Mesodermal cell (in vitro differentiated cells): ENCODE measurements at regions not wholly inside any gene's neighbourhood (a gene's known extent, or its start where the extent isn't known, plus 50 kb on each side); places are given as distances from the start of the nearest gene placed in this dataset.

Source experiments
- H3K27ac ChIP-seq: 2 replicates; pipeline ENCODE4 v1.7.0; 2013; ENCODE audit warnings: mild to moderate bottlenecking, low read depth, low read length, moderate library complexity; ENCODE audit not compliant: severe bottlenecking
- H3K36me3 ChIP-seq: 2 replicates; pipeline ENCODE4 v1.7.1; 2013; ENCODE audit warnings: mild to moderate bottlenecking, low read length, moderate library complexity; ENCODE audit not compliant: control insufficient read depth, insufficient read depth
- H3K4me1 ChIP-seq: one replicate; pipeline ENCODE4 v1.7.1; 2013; ENCODE audit warnings: mild to moderate bottlenecking, low read length; ENCODE audit not compliant: insufficient read depth, control insufficient read depth, poor library complexity, severe bottlenecking
- H3K4me3 ChIP-seq: 2 replicates; pipeline ENCODE4 v1.7.0; 2013; ENCODE audit warnings: low read length, control low read depth, mild to moderate bottlenecking; ENCODE audit not compliant: insufficient read depth, poor library complexity, severe bottlenecking; ENCODE audit errors: extremely low read depth
- H3K9me3 ChIP-seq: 2 replicates; pipeline ENCODE4 v1.7.1; 2013; ENCODE audit warnings: mild to moderate bottlenecking, low read length, moderate library complexity; ENCODE audit not compliant: control insufficient read depth
- WGBS, 2 experiments: methylation state at CpG; one replicate each; pipeline ENCODE4 v1.1.5; 2013; ENCODE audit warnings: missing lambda C conversion rate in 2 of 2; ENCODE audit not compliant: insufficient coverage in 2 of 2; 5-methylcytosine and 5-hydroxymethylcytosine counted together

DNA sequence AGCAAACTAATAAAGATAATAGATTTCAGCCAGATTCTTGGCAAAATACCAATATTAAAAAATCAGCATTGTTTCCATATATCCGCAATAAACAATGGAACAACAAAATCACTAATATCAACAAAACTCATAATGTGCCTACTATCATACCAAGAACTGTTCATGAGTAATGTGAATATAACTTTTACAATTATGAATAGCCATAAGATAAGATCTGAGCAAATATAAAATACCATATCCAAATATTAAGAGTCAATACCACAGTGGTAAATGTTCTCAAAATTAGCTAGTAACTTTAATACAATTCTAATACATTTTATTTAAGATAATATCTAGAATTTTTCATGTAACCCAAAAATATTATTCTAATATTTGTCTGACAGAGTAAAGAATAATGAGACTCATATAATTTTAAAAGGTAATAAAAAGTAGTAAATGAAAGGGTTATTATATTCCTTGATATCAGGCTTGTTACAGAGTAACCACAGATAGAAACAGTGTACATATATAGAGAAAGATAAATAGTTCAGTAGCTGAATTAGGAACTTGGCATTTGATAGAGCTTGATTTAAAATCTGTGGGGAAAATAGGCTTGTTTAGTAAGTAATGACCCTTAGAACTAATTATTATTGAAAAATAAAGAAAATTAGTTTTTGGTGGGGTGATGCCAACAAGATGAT, 2126.6 kb downstream of the MRPL39 start:
- no CpG with 5 or more reads among the region's 1 CpG for WGBS, 2 experiments
- Histone ChIP-seq H3K36me3 (no peaks in the 10 kb centered on the region), H3K4me3 (no peak overlapping the region), H3K4me1 (no peaks in the 10 kb centered on the region), H3K27ac (no peak overlapping the region), H3K9me3 (no peaks in the 10 kb centered on the region)

GRCh38 chr21:23478381-23478780, 2128.9 kb downstream of the MRPL39 start:
- no peaks in the 10 kb centered on the region for H3K36me3 ChIP-seq
- no peak overlapping the region for H3K27ac ChIP-seq
- no peaks in the 10 kb centered on the region for H3K9me3 ChIP-seq
- no peaks in the 10 kb centered on the region for H3K4me1 ChIP-seq
- H3K4me3 ChIP-seq: no peak overlapping the region

DNA sequence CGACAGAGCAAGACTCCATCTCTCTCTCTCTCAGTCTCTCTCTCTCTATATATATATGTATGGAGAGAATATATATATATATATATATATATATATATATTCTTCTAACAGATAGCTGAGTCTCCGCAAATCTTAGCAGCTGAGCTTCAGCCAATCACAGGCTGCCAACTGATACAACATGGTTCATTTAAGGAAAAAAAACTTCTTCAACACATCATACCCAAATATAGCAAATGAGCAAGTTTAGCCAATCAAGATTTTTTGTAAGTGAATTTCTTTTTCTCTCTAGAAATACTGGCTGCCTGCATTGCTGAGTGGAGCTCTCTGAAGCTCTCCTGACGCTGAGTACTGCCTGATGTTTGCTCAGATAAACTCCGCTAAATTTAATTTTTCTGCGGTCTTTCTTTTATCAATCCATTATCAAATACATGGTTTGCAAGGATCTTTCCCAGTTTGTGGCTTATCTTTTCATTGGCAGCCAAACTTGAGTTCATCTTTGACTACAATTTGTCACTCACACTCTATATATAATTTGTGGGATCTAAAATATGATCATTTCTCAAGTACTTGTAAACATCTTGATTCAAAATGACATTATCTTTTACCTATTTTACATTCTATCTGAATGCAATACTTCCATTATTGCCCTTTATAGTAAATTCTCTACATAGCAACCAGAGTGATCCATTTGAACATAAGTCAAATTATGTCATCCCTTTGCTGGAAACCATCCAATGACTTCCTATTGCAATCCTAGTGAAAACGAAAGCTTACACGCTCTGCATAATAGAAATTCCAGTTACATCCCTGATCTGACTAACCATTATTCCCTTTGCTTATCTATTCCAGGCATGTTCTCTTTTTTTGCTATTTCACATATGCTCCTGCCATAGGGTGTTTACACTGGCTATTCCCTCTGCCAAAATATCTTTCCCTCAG, 2131.7 kb downstream of the MRPL39 start:
- Histone ChIP-seq H3K27ac (no peak overlapping the region), H3K36me3 (no peaks in the 10 kb centered on the region), H3K4me1 (no peaks in the 10 kb centered on the region), H3K4me3 (no peak overlapping the region), H3K9me3 (no peaks in the 10 kb centered on the region)
- 89 to 94% methylated on average over 4 to 5 of the region's 7 CpGs for WGBS, 2 experiments

DNA sequence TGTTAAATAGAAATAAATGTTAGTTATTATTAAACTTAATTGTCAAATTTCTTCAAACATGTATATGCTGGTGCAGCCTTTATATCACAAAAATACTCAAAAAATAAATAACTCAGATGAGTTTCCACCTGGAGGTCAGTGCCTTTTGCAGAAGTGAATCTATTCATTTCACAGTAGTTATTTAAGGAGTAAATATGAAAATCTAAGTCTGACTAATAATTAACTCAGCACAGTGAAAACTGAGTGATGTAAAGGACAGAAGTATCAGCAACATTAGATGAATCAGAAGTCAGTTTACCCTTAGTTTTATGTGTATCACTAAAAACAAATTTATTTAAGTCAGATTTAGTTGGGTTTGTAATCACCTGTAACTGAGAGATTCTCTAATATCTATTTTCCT, 2135.4 kb downstream of the MRPL39 start:
- Histone ChIP-seq H3K9me3 (no peaks in the 10 kb centered on the region), H3K36me3 (no peaks in the 10 kb centered on the region), H3K4me1 (no peaks in the 10 kb centered on the region), H3K27ac (no peak overlapping the region), H3K4me3 (no peak overlapping the region)

- no CpG with 5 or more reads among the region's 1 CpG for WGBS, 2 experiments
- H3K27ac ChIP-seq: no peak overlapping the region
- H3K36me3 ChIP-seq: no peaks in the 10 kb centered on the region
- no peaks in the 10 kb centered on the region for H3K9me3 ChIP-seq
- H3K4me1 ChIP-seq: no peaks in the 10 kb centered on the region
- no peak overlapping the region for H3K4me3 ChIP-seq
Observed at GRCh38 chr21:23463365-23463764, 2143.9 kb downstream of the MRPL39 start.

- Histone ChIP-seq H3K27ac (no peak overlapping the region), H3K9me3 (no peaks in the 10 kb centered on the region)
Observed at GRCh38 chr21:23455676-23456075, 2151.6 kb downstream of the MRPL39 start.

DNA sequence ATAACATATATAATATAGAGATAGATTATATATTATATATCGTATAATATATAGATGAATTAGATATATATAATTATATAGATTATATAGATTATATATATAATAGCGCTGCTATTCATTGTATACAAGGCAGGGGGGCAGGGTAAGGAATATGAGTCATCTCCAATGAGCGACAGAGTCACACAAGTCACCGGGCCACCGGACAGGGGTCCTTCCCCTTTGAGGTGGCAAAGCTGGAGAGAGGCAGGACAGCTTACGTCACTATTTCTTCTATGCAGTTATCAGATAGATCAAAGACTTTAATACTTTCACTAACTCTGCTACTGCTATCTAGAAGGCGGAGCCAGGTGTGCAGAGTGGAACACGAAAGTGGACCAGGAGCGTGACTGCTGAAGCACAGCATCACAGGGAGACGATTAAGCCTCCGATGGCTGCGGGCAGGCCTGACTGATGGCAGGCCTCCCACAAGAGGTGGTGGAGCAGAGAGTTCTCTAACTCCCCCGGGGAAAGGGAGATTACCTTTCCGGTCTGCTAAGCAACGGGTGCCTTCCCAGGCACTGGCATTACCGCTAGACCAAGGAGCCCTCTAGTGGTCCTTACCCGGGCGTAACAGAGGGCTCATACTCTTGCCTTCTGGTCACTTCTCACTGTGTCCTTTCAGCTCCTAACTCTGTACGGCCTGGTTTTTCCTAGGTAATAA, 2154.7 kb downstream of the MRPL39 start:
- H3K4me1 ChIP-seq: no peaks in the 10 kb centered on the region
- no peaks in the 10 kb centered on the region for H3K9me3 ChIP-seq
- 46 to 49% methylated on average over 7 to 8 of the region's 19 CpGs for WGBS, 2 experiments
- H3K27ac ChIP-seq: no peak overlapping the region
- H3K4me3 ChIP-seq: peak overlapping the region; percentile 18
- H3K36me3 ChIP-seq: no peaks in the 10 kb centered on the region

More at GRCh38 chr21:23455676-23456075, 2151.6 kb downstream of the MRPL39 start:
- no peaks in the 10 kb centered on the region for H3K36me3 ChIP-seq
- H3K4me3 ChIP-seq: no peak overlapping the region
- 86 to 100% methylated on average over 2 to 3 of the region's 4 CpGs for WGBS, 2 experiments
- no peaks in the 10 kb centered on the region for H3K4me1 ChIP-seq

DNA sequence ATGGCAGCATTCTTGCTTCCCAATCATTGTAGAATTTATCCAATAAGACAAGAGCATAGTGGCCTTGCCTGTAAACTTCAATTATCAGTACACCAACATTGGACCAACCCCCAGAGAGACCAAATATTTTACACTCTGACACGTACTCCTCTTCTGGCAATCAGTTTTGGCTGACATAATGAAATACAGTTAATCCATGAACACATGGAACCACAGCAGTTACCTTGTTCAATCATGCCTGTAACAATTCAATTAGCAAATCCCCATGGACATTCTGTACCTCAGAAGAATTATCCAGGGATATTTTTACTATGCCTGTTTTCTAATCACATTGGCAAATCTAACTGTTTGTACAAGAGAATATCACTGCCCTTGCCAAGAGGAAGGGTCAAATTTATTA, 2162.0 kb downstream of the MRPL39 start:
- WGBS, 2 experiments: 70 to 71% methylated on average over 1 of the region's 1 CpG
- H3K4me1 ChIP-seq: no peaks in the 10 kb centered on the region
- H3K36me3 ChIP-seq: no peaks in the 10 kb centered on the region
- no peaks in the 10 kb centered on the region for H3K9me3 ChIP-seq
- H3K4me3 ChIP-seq: no peak overlapping the region
- no peak overlapping the region for H3K27ac ChIP-seq

DNA sequence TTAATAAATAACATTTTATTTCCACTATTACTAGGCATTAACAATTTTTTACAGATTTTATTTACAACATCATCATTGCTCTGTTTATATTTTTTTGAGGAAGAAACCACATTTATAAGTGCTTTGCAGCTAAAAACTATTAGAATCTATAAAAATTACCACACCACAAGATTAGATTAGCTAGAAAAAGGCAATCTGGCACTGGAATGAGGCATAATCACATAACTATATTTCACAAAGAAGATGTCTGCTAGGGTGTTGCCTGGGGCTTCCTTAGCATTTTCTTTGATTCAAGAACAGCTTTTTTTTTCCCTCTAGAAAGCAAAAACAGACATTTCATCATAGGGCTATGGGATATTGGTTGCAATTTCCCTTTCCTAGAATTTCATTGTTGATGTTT, 2169.2 kb downstream of the MRPL39 start:
- Histone ChIP-seq H3K4me1 (no peaks in the 10 kb centered on the region), H3K4me3 (no peak overlapping the region), H3K36me3 (no peaks in the 10 kb centered on the region), H3K27ac (no peak overlapping the region), H3K9me3 (no peaks in the 10 kb centered on the region)

DNA sequence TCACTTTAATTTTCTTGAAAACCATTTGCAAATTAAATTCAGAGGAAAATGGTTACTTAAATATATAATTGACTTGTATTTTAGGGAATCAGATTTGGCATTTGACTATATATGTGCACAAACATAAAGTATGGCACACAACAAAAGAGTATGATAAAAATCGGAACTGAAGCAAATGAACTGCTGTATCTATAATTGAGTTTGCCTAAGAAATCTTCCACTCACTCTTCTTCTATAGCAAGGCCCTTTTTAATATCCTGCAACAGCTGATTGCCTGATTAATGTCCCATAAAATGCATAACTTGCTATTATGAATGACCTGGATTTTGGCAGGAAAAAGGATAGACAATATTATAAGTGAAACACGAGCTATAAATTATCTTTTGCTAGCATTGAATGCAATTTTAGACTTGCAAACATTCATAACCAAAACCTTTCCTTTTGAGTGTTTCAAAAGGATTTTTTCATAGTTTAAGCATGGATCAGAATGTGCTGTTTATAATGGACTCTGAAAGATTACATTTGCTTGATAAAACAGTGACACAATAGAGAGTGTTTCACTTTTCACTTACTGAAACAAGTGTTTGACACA, 2204.3 kb downstream of the MRPL39 start:
- H3K36me3 ChIP-seq: no peaks in the 10 kb centered on the region
- H3K9me3 ChIP-seq: no peaks in the 10 kb centered on the region
- no CpG with 5 or more reads among the region's 2 CpGs for WGBS, 2 experiments
- no peaks in the 10 kb centered on the region for H3K4me1 ChIP-seq
- no peak overlapping the region for H3K27ac ChIP-seq
- H3K4me3 ChIP-seq: no peak overlapping the region
